ENCODE measurements at regions not wholly inside any gene's neighbourhood (a gene's known extent, or its start where the extent isn't known, plus 50 kb on each side); places are given as distances from the start of the nearest gene placed in this dataset.

DNA sequence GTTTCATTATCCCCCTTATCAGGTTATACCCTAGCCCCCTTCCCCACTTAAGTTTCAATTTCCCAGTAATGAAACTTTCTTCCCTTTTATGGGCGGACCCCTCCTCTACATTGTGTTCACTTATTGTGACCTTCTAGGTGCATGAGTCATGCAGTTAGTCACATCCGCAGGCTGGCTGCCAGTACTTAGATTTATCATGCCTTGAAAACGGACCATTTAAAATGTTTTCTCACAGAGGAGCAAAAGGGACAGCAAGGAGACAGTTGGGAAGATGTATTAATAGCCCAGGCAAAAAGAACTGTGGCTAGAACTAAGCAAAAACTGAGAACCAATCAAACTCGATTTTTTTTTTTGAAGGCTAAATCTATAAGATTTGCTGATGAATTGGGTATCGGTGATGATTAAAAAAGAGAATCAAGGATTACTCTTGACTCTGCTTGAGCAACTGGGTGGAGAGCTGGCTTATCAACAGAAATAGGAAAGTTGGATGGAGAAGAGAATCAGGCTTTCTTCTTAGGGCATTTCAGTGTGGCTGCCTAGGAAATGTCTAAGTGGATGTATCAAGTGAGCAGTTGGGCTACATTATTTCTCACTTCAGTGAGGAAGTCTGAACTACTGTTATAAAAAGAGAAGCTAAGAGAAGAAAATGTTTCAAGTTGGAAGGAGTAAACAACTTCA is 615.0 kb downstream of the HINT1 start:
- TF ChIP-seq, protein P1, sequence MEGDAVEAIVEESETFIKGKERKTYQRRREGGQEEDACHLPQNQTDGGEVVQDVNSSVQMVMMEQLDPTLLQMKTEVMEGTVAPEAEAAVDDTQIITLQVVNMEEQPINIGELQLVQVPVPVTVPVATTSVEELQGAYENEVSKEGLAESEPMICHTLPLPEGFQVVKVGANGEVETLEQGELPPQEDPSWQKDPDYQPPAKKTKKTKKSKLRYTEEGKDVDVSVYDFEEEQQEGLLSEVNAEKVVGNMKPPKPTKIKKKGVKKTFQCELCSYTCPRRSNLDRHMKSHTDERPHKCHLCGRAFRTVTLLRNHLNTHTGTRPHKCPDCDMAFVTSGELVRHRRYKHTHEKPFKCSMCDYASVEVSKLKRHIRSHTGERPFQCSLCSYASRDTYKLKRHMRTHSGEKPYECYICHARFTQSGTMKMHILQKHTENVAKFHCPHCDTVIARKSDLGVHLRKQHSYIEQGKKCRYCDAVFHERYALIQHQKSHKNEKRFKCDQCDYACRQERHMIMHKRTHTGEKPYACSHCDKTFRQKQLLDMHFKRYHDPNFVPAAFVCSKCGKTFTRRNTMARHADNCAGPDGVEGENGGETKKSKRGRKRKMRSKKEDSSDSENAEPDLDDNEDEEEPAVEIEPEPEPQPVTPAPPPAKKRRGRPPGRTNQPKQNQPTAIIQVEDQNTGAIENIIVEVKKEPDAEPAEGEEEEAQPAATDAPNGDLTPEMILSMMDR (IDR thresholded peaks at IDR 0.05; ENCODE audit: unreplicated experiment) = no peak
- Mint-ChIP-seq H3K36me3 (ENCODE audit: insufficient read depth, unreplicated experiment) (no peaks in the 10 kb centered on the region), H3K27ac (ENCODE audit: low read depth, unreplicated experiment) (peak overlapping the region; percentile 70), H3K4me3 (ENCODE audit: unreplicated experiment) (peak overlapping the region; percentile 24), H3K27me3 (ENCODE audit: insufficient read depth, unreplicated experiment) (no peaks in the 10 kb centered on the region), H3K9me3 (ENCODE audit: unreplicated experiment) (peaks cover 8% of the 10 kb centered on the region), H3K4me1 (ENCODE audit: insufficient read depth, unreplicated experiment) (peaks cover 47% of the 10 kb centered on the region)
- BruUV-seq (replicated peaks) = TSS peak; percentile 85
- ChIA-PET CTCF (interaction anchor here (0.6 kb wide), 1 partner anchor 770 kb away, joined by 3 read pairs; no protein-coding TSS in a partner anchor), POLR2A (interaction anchor here (0.6 to 1.1 kb wide), 3 partner anchors 9 to 989 kb away, joined by 3 read pairs; no protein-coding TSS in a partner anchor)
- intact Hi-C loops (cut with micrococcal nuclease) = loop anchor here (10.0 kb wide), 1 partner anchor 645 kb away; the partner anchor contains the start of gene CHSY3
- peak; percentile 96 for DNase-seq (ENCODE audit: unreplicated experiment)

DNA sequence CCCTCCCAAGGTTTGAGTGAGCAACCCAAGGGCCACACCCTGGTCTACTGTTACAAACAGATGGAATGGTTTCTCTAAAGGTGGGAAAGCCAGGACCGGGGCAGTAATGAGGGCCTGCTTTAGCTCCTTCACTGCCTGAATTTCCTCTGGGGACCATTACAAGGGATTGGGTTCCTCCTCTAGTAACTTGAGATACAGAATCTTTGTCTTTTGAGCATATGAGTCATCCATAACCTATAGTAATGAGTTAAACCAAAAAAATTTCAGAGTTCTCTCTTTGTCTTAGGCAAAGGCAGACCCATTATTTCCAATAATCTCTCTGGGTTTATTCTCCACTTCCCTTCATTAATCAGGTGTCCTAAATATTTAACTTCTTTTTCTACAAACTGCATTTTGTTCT is 618.8 kb downstream of the HINT1 start:
- H3K36me3 Mint-ChIP-seq (ENCODE audit: insufficient read depth, unreplicated experiment) = no peaks in the 10 kb centered on the region
- CTCF ChIA-PET = interaction anchor here (0.6 to 3.0 kb wide), 2 partner anchors 188 to 436 kb away, joined by 4 to 16 read pairs; no protein-coding TSS in a partner anchor
- intact Hi-C loops (cut with micrococcal nuclease) = loop anchor here (10.0 kb wide), 1 partner anchor 641 kb away; the partner anchor contains the start of gene CHSY3

DNA sequence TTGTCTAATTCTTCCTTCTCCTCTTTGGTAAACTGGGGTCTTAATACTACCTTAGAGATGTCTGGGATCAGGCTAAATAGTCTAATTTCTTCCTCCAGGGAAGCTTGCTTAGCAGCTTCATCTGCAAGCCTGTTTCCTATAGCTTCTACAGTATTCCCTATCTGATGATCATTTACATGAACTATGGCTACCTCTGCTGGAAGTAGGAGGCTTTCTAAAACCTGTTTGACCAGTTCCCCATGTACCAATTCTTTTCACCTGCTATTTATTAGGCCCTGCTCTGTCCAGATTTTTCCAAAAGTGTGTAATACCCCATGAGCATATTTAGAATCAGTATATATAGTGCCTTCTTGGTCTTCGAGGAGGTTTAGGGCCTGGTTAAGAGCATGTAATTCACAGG is 619.8 kb downstream of the HINT1 start:
- DNase-seq (ENCODE audit: unreplicated experiment) = no peak
- Mint-ChIP-seq H3K9me3 (ENCODE audit: unreplicated experiment) (peaks cover 8% of the 10 kb centered on the region), H3K27me3 (ENCODE audit: insufficient read depth, unreplicated experiment) (no peaks in the 10 kb centered on the region), H3K4me1 (ENCODE audit: insufficient read depth, unreplicated experiment) (peaks cover 52% of the 10 kb centered on the region), H3K4me3 (ENCODE audit: unreplicated experiment) (no peak overlapping the region), H3K27ac (ENCODE audit: low read depth, unreplicated experiment) (no peak overlapping the region), H3K36me3 (ENCODE audit: insufficient read depth, unreplicated experiment) (no peaks in the 10 kb centered on the region)
- TF ChIP-seq, protein P1 (IDR thresholded peaks at IDR 0.05; ENCODE audit: unreplicated experiment) = peak; percentile 12
- POLR2A ChIA-PET = interaction anchor here (0.6 to 1.3 kb wide), 4 partner anchors 19 to 999 kb away, joined by 3 to 4 read pairs (median 3); no protein-coding TSS in a partner anchor
- intact Hi-C loops (cut with micrococcal nuclease) = loop anchor here (1.0 to 10.0 kb wide), 2 partner anchors 436 to 640 kb away; partner anchors contain the start of gene CHSY3
- CTCF ChIA-PET = interaction anchor here (0.5 to 3.0 kb wide), 7 partner anchors 8 to 774 kb away, joined by 3 to 16 read pairs (median 4); no protein-coding TSS in a partner anchor
- no TSS peak for BruUV-seq (replicated peaks)

More for the DNA sequence above, 618.8 kb downstream of the HINT1 start:
- Mint-ChIP-seq H3K9me3 (ENCODE audit: unreplicated experiment) (peaks cover 8% of the 10 kb centered on the region), H3K4me3 (ENCODE audit: unreplicated experiment) (no peak overlapping the region), H3K27me3 (ENCODE audit: insufficient read depth, unreplicated experiment) (no peaks in the 10 kb centered on the region), H3K4me1 (ENCODE audit: insufficient read depth, unreplicated experiment) (peaks cover 59% of the 10 kb centered on the region), H3K27ac (ENCODE audit: low read depth, unreplicated experiment) (no peak overlapping the region)
- POLR2A ChIA-PET = interaction anchor here (0.7 to 1.3 kb wide), 2 partner anchors 18 to 434 kb away, joined by 3 read pairs; no protein-coding TSS in a partner anchor
- TF ChIP-seq, protein P1 (IDR thresholded peaks at IDR 0.05; ENCODE audit: unreplicated experiment) = no peak
- BruUV-seq (replicated peaks) = no TSS peak
- DNase-seq (ENCODE audit: unreplicated experiment) = peak; percentile 45

DNA sequence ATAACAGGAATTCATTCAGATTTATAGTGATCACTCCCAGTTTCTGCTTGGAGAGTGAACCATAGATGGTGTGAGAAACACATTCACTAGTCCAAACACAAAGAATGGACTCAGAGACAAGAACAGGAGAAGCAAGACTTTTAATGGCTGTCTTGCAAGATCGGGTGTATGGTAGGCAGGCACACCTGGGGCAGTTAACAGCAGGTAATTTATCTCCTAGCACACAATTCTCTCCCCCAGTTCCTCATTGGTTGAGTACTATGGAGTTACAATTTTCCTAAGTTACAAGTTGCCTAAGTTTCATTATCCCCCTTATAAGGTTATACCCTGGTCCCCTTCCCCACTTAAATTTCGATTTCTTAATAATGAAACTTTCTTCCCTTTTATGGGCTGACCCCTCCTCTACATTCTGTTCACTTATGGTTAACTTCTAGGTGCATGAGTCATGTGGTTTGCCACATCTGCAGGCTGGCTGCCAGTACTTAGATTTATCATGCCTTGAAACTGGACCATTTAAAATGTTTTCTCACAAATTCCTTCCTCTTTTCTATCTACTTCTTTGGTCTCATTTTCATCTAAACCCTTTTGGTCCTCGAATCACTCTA is 623.3 kb downstream of the HINT1 start:
- ChIA-PET CTCF (no interaction called here), POLR2A (no interaction called here)
- DNase-seq (ENCODE audit: unreplicated experiment) = peak; percentile 89
- Mint-ChIP-seq H3K27me3 (ENCODE audit: insufficient read depth, unreplicated experiment) (no peaks in the 10 kb centered on the region), H3K4me3 (ENCODE audit: unreplicated experiment) (peak overlapping the region; percentile 4), H3K27ac (ENCODE audit: low read depth, unreplicated experiment) (peak overlapping the region; percentile 25), H3K4me1 (ENCODE audit: insufficient read depth, unreplicated experiment) (peaks cover 31% of the 10 kb centered on the region), H3K36me3 (ENCODE audit: insufficient read depth, unreplicated experiment) (no peaks in the 10 kb centered on the region), H3K9me3 (ENCODE audit: unreplicated experiment) (peaks cover 8% of the 10 kb centered on the region)
- TF ChIP-seq, protein P1 (IDR thresholded peaks at IDR 0.05; ENCODE audit: unreplicated experiment) = no peak
- intact Hi-C loops (cut with micrococcal nuclease) = loop anchor here (10.0 kb wide), 1 partner anchor 637 kb away; the partner anchor contains the start of gene CHSY3
- no TSS peak for BruUV-seq (replicated peaks)
